Adrenal gland (tissue), 5 donors: ENCODE measurements at regions not wholly inside any gene's neighbourhood (a gene's known extent, or its start where the extent isn't known, plus 50 kb on each side); places are given as distances from the start of the nearest gene placed in this dataset.

Experiments used
- CTCF ChIP-seq, 6 experiments: fragments of 450-650 bp in 4 of 6; fragments of 200-600 bp in 2 of 6; sonication (generic) in 1 of 6; IDR thresholded peaks; 1 replicate in 5 of 6; 2 replicates in 1 of 6; pipeline versions ENCODE4 v1.5.1 to v1.8.0; 2016 to 2021; ENCODE audit warnings: antibody characterized with exemption in 6 of 6, mild to moderate bottlenecking in 2 of 6, moderate library complexity in 1 of 6
- POLR2A ChIP-seq, 2 donors: fragments of 450-650 bp; IDR thresholded peaks; one replicate each; pipeline ENCODE4 v1.6.1; 2017; ENCODE audit warnings: antibody characterized with exemption in 2 of 2, mild to moderate bottlenecking in 2 of 2, moderate library complexity in 1 of 2
- donor health status: DM: no; HTN: no; CAD: no.

GRCh38 chr3:99218468-99218867 is 317.0 kb upstream of the DCBLD2 start:
- no peak for TF ChIP-seq POLR2A (IDR thresholded peaks at IDR 0.05)
- no peak for TF ChIP-seq CTCF (IDR thresholded peaks at IDR 0.05)
